NCI-H146 (cell line): ENCODE measurements at regions not wholly inside any gene's neighbourhood (a gene's known extent, or its start where the extent isn't known, plus 50 kb on each side); places are given as distances from the start of the nearest gene placed in this dataset.
"Not testable (repeated sequence)": the region's sequence is repeated elsewhere in the genome, so short reads cannot be mapped to it uniquely, and the experiment has no call there.

Experiments used
- DNase-seq: peaks from one replicate; lab custom pipeline; 2025; lab: John Stamatoyannopoulos, UW

DNA sequence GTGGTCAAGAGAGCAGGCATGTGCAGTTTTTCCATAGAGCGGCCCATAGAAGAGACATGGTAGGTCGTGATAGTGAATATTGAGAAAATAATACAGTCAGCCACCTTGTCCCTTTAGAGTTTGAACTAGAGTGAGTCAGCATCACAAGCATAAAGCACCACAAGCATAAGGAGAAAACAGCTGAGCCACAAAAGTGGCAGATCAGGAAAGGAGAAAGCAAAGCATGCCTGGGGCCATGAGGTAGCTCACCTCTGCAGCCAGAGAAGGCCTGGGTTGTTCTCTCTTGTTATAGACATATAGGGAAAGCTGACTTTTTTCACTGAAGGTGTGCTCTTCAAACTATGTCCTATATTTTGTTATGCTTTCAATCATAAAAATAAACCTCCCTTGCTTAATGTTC is 879.0 kb downstream of the DSC3 start:
- DNase-seq, result no peak

DNA sequence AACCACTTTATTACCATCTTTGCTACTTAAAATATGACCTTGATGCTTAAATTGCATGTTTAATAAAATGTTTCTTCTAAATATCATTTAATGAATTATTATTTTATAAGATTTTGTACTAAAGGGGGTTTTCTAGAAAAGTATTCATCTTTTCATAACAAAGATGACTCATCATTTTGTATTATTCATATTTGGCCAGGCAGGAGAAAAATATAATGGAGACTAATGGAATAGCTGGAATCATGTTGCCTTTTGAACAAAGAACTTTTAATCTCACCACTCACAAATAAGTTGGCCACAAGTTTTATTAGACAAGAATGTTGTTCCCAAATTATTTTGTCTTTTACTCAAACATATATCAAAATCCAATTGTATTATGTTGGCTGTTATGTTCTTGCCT is 882.4 kb downstream of the DSC3 start:
- no peak for DNase-seq

DNA sequence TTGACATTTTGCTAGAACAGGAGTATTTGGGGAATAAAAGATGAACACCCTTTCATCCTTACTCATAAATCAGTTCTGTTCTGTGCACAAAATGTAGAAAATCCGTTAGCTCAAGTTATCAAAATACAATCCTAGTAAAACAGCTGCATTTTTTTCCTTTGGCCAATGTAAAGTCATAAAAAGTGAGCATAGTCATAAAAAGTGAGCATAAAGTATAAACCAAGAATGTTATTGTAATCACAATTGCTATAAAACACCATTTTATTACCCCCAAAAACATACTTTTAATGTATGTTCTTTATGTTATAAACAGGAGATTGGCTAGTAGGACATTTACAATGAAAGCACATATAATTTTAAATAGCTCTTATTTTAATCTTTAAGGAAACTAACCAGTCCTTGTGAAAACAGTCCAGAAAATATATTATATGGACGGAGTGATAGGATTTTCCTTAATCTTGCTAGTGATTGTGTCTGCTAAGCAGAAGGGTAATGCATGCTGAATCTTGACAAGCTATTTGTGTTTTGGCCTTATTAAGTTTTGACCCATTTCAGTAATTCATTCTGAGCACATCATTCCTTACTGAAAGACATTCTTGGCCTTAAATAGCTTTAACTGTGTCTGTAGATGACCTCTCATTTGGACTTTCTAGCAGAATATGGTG is 891.8 kb downstream of the DSC3 start:
- no peak for DNase-seq

DNA sequence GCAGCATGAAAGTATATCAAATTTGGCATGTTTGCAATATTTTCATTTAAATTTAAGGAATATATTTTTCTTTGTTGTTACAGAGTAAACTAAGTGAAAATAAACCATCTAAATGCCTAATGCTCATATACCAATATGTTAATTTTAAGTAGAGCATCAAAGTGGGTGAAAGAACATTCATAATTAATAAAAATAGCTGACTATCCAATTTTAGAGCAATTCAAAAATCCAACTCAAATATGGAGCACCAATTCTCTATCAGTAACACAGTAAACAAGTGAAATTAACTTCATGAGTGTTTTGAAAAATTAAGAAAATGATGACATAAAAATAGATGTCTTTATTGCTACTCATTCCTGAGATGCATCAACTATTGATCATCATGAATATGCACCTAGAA is 893.0 kb downstream of the DSC3 start:
- no peak for DNase-seq

DNA sequence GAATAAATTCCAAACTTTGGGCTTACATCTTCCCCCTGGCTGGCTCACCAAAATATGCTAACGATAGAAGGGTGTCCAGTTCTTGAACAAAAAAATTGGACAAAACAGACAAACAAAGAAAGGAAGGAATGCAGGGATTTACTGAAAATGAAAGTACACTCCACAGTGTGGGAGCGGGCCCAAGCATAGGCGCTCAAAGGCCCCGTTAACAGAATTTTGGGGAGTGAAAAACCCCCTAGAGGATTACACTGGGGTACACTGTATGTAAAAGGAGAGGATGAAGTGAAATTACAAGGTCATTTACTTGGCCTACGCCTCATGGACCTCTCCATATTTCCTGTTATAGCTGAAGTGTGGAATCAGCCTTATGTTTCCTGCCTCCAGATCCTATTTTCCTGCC is 899.7 kb downstream of the DSC3 start:
- DNase-seq, result no peak

DNA sequence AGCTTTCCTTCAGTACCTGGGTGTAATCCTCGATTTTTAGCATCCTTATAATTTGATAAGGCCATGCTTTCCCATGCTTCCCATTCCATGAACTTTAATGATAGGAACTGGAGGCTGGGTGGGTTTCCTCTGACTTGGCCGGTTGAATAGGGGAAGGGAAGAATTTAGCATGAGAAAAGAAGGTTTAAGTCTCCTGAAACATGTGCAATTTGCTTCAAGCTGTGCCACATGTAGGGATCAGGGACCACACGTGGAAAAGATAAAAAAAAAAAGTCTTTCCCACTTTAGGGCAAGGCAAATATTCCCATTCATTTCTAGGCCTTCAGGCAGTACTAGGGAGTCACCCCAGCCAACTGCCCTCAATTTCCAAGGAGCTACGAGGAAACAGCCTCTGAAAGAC is 900.3 kb downstream of the DSC3 start:
- DNase-seq, result no peak

DNA sequence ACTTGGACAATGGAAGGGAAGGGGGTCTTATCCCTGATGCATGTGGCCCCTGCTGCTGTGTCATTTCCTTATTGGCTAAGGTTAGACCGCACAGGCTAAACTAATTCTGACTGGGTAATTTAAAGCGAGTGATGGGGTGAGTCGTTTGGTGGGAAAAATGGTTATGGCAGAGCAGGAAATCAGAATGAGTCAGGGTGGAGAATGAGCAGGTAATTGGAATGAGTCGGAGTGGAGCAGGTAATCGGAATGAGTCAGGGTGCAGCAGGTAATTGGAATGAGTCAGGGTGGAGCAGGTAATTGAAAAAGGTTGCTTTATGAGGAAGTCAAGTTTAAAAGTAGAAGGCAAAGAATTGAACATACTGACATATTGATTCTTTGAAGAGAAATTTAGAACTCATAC is 901.0 kb downstream of the DSC3 start:
- not testable (repeated sequence) for DNase-seq

DNA sequence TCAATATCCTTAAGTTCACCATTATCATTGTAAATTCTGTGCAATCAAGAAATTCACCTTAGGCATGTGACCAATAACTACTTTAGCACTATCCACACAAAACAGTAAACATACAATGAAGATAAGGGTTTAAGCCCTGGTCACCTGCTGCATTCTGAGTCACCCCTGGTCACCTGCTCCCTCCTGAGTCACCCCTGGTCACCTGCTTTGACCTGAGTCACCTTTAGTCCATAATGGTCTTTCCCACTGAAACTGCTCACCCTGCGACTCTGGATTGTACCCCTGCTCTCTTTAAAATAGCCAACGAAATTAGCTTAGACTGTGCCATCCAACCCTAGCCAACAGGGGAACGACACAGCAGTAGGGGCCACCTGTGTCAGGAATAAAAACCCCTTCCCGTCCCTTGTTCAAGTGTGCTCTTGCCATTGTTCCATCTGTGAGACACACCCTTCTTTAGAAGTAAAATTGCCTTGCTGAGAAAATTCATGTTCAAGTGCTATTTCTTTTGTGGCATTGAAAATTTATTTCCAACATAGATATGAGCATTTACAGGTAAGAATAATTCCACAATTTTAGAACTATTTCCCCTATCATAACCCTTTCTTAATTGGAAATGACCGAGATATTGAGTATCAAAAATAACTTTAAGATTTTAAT is 902.8 kb downstream of the DSC3 start:
- DNase-seq, result no peak

DNA sequence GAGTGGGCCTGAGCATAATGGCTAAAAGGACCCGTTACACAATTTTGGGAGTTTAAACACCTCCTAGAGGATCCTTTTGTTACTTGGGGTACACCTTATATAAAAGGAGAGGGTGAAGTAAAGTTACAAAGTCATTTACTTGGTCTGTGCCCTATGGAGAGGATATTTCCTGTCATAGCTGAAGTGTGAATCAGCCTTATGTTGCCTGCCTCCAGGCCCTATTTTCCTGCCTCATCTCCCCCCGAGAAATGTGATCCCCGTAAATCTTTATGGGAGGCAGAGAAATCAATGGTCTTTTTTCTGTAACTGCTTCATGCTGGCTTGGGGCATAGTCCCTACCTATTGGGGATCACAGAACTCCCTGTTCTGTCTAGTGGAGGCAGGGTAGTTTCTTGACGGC is 906.6 kb downstream of the DSC3 start:
- no peak for DNase-seq

DNA sequence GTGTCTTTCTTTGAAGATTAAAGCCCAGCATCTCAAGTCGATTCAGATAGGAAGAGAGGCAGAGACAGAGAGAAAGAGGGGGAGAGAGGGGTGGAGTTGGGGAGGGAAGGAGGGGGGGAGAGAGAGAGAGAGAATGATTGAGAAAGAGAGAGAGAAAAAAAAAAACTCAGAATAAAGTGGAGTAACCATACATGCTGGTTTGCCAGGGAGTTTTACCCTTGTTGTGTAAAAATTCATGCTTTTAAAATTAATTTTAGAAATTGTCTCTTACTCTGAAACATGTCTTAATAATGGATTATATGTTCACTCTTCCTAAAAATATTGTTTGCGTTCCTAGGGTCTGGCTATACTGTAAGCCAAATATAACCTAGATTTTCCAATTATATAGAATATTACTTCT is 908.5 kb downstream of the DSC3 start:
- no peak for DNase-seq

DNA sequence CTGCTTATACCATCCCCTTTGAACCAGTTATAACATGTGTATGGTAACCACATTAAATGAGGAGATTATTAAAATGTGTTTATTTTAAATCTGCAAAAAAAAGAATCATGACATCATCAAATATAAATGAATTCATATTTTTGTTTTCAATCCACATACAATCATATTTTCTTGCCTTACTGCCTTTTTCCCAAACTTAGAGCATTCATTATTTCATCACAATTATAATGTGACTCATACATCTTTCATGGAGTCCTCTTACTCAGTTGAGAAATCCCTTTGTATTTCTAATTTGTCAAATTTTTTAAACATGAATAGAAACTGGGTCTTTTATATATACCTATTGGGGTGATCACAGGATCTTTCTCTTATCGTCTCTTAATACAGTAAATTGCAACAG is 909.6 kb downstream of the DSC3 start:
- no peak for DNase-seq

DNA sequence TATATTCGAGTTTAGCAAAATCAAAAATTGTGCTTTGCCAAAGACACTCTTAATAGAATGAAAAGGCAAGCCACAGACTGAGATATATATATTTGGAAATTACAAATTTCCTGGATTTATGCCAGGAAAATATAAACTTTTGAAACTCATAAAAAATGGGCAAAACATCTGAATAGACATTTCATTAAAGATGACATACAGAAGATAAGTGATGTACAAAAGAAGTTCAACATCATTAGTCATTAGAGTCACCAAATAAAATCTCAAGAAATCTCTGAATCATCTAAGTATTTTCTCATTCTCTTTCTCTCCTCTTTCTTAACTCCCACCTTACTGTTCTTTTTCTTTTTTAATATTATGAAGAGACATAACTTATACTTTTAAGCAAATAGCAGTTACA is 921.1 kb downstream of the DSC3 start:
- no peak for DNase-seq

DNA sequence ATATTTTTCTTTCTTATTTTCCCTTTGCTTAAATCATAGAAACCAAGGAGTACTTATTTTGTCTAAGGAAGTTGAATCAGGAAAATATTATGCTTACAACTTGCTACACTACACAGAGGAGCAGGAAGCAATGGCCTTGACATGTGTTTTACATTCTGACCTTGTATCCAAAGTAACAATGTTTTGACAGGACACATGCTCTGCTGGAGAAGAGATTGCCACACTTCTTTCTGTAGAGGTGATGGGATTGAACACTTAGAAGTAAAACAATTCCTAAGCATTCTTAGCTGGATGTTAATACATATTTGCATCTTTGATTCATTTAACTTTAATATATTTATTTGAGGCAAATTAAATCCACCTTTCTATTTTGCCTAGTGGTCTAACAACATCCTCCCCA is 929.1 kb downstream of the DSC3 start:
- DNase-seq, result no peak

DNA sequence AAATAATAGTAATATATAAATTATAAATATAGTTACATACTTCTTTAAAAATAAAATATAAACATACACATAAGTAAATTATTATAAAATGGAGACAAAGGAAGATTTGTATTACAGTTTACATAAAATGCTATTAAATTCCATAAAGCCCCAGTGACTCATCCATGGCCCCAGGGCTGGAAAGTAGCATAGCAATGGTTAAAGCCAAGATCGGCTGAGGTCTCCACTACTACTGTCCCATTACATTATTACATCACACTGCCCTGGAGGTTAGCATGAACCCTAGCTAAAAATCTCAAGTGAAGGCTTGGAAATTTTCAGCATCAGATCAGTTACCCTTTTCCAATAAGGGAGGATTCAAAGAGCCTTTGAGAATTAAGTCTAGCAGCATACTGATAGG is 936.2 kb downstream of the DSC3 start:
- DNase-seq, result no peak

DNA sequence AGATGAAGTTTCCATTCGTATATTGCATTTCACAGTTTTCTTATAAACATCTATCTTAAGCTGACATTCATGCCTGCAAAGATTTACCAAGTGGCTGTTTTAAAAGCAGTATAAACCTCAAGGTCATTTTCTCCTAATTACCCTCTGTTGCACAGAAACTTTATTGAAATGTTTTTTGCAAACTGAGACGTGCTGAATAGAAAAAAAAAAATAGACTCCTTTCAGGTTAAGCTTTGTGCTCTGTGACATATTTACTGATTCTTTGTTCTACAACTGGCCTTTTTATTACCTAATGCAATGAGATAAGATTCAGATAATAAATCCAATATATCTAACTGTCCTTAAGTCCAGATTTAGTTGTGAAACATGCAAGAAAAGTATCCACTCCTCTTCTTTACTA is 938.7 kb downstream of the DSC3 start:
- no peak for DNase-seq

DNA sequence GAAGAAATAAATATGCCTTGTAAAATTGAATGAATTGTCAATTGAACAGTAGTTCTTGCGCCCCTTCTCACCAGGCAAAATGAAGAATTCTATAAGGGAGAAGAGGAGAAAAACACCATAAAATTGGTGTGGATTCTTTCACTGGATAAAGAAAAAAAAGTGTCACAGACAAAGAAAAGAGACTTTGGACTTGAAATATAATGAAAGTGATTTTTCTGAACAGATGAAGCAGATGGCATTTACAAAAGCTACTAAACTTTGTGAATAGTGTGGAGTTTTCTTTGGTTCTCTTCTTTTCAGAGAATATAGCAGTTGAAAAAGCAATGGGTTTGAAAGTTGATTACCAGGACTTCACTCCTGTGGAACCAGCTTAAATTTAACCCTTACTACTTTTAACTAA is 945.7 kb downstream of the DSC3 start:
- no peak for DNase-seq

DNA sequence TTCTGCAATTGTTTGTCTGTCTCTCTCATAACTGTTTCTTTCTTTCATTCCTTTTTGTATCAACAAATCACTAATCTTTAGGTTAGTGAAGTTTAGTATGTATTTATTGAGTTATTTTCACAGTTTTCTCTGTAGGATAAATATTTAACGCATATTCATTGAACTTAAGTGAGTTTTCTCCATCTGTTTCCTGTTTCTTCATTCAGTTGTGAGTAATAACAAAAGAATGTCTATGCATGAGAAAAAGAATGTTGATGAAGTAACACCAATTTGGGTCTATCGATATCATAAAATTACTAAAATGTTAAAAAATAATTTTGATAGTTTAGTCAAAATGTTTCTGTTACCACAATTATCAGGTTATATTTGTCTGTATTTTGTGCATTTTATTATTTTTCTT is 948.0 kb downstream of the DSC3 start:
- no peak for DNase-seq

DNA sequence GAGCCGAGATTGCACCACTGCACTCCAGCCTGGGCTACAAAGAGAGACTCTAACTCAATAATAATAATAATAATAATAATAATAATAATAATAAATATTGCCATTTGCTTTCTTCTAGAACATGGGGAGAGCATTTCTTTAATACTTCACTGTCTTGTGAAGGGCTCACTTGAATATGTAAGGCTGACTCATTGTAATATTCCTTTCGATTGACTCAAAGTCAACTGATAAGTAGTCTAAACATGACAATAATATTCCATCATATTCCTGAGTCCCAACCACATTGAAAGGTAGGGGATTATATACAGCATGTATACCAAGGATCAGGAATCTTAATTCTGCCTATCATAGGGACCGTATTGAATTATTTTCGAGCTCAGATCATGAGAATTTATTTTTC is 949.2 kb downstream of the DSC3 start:
- no peak for DNase-seq

DNA sequence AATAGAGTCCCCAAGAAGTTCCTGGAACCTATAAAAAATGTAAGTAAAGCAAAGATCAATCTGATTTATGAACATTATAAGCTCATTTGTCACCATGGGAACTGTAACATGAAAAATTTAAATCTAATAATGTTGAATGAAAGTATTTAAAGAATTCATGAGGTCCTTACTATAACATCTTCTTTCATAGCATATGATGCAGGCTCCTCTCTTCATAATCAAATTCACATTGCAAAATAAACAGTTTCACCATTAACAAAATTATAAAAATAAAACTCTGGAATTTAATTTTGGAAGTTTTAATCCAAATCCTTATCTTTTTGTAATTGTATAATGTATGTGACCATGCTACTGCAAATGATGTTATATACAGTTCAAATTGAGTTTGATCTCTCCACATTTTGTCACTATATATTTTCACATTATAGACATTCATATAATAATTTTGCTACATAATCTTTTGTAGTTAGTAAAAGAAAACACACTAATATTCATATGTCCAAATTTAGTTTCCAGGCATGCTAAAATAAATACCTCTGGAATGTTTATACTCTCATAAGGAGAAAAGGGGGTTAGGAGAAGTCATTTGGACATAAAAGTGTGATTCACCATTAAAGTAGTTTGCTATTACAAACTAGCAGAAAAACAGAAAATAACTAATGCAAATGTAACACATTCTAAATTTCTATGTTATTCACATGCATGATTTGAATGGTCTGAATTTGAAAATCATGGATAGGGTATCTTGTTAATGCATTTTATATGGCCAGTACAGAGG is 954.1 kb downstream of the DSC3 start:
- DNase-seq, result no peak

DNA sequence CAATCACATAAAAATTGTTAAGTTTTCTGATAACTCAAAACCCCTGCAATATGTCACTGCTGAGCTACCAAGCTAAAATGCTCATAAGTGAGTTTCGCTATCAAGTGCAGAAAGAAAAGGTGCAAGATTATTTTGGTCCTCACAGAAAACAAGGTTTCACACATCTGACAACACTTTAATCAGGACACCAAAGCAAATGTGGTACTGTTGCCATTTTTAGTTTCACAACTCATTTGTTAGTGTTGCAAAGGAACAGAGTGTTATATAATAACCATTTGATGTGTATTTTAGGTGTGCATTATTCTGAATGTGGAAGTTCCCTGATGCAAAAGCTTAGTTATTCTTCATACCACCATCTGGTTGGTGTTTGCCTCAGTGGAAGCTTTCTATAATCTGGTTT is 956.2 kb downstream of the DSC3 start:
- no peak for DNase-seq

DNA sequence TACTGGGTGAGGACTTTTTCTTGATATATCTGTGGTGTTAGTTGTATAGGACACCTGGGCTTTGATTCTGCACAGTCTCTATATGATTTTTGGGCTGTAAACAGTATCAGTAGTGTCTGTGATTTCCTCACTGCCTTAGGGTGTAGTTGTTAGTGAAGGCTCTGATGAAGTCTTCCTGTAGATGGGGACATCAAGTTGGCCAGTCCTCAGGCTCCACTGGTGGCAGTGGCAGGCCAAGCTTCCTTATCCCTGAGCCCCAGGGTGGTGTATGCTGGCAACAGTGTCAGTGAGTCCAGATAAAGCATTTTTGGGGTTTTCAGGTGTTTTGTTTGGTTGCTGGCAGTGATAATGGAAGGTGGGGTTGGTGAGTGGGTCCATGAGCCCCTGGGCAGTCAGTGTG is 961.4 kb downstream of the DSC3 start:
- no peak for DNase-seq

DNA sequence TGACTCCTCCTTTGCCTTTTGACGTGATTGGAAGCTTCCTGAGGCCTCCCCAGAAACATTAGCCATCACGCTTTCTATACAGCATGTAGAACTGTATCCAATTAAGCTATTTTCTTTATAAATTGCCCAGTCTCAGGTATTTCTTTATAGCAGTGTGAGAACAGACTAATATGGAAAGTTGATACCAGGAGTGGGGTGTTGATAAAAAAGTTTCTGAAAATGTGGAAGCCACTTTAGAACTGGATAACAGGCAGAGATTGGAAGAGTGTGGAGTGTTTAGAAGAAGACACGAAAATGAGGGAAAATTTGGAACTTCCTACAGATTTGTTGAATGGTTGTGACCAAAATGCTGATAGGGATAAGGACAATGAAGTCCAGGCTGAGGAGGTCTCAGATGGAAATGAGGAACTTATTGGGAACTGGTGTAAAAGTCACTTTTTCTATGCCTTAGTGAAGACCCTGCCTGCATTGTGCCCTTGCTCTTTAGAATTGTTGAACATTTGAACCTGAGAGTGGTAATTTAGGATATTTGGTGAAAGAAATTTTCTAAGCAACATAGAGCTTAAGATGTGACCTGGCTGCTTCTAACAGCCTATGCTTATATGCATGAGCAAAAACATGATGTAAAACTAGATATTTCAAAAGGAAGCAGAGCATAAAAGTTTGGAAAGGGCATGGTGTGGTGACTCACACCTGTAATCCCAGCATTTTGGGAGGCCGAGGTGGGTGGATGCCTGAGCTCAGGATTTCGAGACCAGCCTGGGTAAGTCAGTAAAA is 969.7 kb downstream of the DSC3 start:
- DNase-seq, result no peak

DNA sequence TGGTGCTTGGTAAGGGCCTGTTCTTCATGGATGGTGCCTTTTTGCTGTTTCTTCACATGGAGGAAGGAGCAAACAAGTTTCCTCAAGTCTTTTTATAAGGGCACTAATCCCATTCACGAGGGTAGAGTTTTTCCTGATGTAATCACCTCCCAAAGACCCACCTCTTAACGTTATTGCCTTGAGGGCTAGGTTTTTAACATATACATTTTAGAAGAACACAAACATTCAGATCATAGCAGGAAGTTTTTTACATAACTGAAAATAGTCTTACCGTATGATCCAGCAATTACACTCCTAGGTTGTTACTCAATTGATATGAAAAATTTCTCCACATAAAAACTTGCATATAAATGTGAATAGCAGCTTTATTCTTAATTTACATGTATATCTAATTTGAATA is 976.3 kb downstream of the DSC3 start:
- no peak for DNase-seq
